ENCODE measurements at regions not wholly inside any gene's neighbourhood (a gene's known extent, or its start where the extent isn't known, plus 50 kb on each side); places are given as distances from the start of the nearest gene placed in this dataset.

- TF ChIP-seq ZNF136 (CRISPR knock-in tag; IDR thresholded peaks at IDR 0.05; ENCODE audit: low read depth) (peak; percentile 85; the same call in 1 of the 2 replicates), ZNF251 (CRISPR knock-in tag; IDR thresholded peaks at IDR 0.05) (0 out of 2 replicates have a peak, but pooled peaks have one; percentile 23), MIER2 (CRISPR knock-in tag; IDR thresholded peaks at IDR 0.05) (peak; percentile 88), PRDM10 (CRISPR knock-in tag; IDR thresholded peaks at IDR 0.05; ENCODE audit: low read depth) (0 out of 2 replicates have a peak, but pooled peaks have one; percentile 53), TBX2 (CRISPR knock-in tag; IDR thresholded peaks at IDR 0.05; ENCODE audit: borderline replicate concordance) (peak; percentile 97), ZNF24 (IDR thresholded peaks at IDR 0.05) (0 out of 2 replicates have a peak, but pooled peaks have one; percentile 23), ZNF550 (CRISPR knock-in tag; IDR thresholded peaks at IDR 0.05; ENCODE audit: borderline replicate concordance) (peak; percentile 77; the same call in 1 of the 2 replicates), ZNF766 (CRISPR knock-in tag; IDR thresholded peaks at IDR 0.05; ENCODE audit: borderline replicate concordance) (peak; percentile 80; the same call in 1 of the 2 replicates), ZNF740 (CRISPR knock-in tag; IDR thresholded peaks at IDR 0.05) (no peak), ZNF275 (CRISPR knock-in tag; IDR thresholded peaks at IDR 0.05; ENCODE audit: borderline replicate concordance) (peak; percentile 70; the same call in 1 of the 2 replicates), ZNF10 (CRISPR knock-in tag; IDR thresholded peaks at IDR 0.05; ENCODE audit: borderline replicate concordance, low read depth) (no peak), CEBPG (CRISPR knock-in tag; IDR thresholded peaks at IDR 0.05) (peak; percentile 100), ZKSCAN5 (CRISPR knock-in tag; IDR thresholded peaks at IDR 0.05) (no peak), ZBTB46 (CRISPR knock-in tag; IDR thresholded peaks at IDR 0.05; ENCODE audit: borderline replicate concordance) (peak; percentile 68; the same call in 1 of the 2 replicates), ZNF382 (CRISPR knock-in tag; IDR thresholded peaks at IDR 0.05; ENCODE audit: borderline replicate concordance) (no peak), PAF1 (CRISPR knock-in tag; IDR thresholded peaks at IDR 0.05) (no peak), THAP11 (CRISPR knock-in tag; IDR thresholded peaks at IDR 0.05) (peak; percentile 84), ZNF598 (CRISPR knock-in tag; IDR thresholded peaks at IDR 0.05; ENCODE audit: borderline replicate concordance) (peak; percentile 70; the same call in 1 of the 2 replicates), YEATS4 (CRISPR knock-in tag; IDR thresholded peaks at IDR 0.05; ENCODE audit: borderline replicate concordance) (0 out of 2 replicates have a peak, but pooled peaks have one; percentile 66), TOE1 (CRISPR knock-in tag; IDR thresholded peaks at IDR 0.05) (peak; percentile 86; the same call in 1 of the 2 replicates), ZNF839 (CRISPR knock-in tag; IDR thresholded peaks at IDR 0.05; ENCODE audit: borderline replicate concordance) (no peak; the same call in 1 of the 2 replicates), ZNF615 (CRISPR knock-in tag; IDR thresholded peaks at IDR 0.05; ENCODE audit: borderline replicate concordance) (0 out of 2 replicates have a peak, but pooled peaks have one; percentile 54), ZNF234 (CRISPR knock-in tag; conservative IDR thresholded peaks at IDR 0.05) (no peak)
These were observed 55.9 kb upstream of the ATL2 start (continued) for GRCh38 chr2:38432820-38433606.
